Activated CD4-positive, alpha-beta T cell treated with anti-CD3 and anti-CD28 coated beads, Interleukin-10, Interleukin-2, amounts not matched to agents 100 ng/mL and 50 ng/mL, durations not matched to agents 16 hours and 8 hours (primary cell): ENCODE measurements at regions not wholly inside any gene's neighbourhood (a gene's known extent, or its start where the extent isn't known, plus 50 kb on each side); places are given as distances from the start of the nearest gene placed in this dataset.
"Not testable (repeated sequence)": the region's sequence is repeated elsewhere in the genome, so short reads cannot be mapped to it uniquely, and the experiment has no call there.

Experiments used
- DNase-seq: peaks from one replicate; pipeline ENCODE4 v3.0.0-alpha.2; 2020

GRCh38 chr1:5623399-5623798 is 368.8 kb downstream of the NPHP4 start:
- no peak for DNase-seq

DNA sequence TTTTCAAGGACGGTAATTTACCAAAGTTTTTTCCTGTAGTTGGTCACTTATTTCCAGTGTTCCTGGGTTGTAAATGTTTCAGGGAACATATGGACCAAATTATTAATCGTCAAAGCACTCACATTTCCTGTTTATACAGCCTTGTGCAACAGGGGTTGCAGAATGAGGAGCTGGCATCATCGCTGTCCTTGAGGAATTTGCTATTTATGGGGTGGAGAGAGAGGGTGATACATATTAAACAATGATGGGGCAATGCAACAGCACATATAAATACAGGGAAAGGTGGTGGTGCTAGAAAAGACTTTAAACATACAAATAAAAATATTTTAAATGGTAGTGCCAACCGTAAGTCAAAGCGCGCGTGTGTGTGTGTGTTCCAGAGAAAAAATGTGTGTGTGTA is 369.8 kb downstream of the NPHP4 start:
- no peak for DNase-seq

DNA sequence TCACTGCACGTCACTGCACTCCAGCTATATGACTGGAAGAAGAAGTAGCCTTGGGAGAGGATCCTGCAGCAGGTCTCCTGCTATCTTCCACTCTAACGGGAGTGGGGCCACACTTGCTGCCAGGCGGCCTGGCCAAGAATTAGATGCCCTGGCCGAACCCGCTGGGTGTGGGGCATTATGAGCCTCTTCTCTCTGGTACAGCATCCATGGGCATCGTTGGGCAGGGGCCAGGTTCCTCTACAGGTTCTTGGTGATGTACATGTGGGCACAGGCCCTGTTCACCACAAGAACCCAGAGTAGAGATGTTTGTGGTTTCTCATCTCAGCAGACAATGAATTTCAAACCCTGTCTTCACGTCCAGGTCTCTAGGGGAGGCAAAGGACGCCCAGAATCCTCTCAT is 370.5 kb downstream of the NPHP4 start:
- DNase-seq: no peak

DNA sequence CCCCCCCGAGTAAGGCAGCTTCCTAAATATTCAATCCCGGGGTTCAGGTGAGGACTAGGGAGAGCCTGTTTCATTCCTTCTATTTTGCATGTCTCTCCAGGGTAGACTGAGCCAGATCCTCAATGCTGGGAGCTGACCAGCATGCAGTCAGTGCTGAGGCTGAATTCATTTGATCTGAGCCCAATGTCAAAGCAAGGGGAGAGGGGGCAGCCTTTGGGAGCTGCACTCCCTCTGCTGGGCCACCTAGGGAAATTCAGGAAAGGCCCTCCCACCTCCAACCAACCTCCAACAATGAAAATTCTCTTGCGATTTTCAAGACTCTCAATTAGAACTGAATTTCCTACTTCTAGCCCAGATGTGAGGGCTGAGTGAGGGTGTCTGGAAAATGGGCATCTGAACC is 371.2 kb downstream of the NPHP4 start:
- DNase-seq: no peak

DNA sequence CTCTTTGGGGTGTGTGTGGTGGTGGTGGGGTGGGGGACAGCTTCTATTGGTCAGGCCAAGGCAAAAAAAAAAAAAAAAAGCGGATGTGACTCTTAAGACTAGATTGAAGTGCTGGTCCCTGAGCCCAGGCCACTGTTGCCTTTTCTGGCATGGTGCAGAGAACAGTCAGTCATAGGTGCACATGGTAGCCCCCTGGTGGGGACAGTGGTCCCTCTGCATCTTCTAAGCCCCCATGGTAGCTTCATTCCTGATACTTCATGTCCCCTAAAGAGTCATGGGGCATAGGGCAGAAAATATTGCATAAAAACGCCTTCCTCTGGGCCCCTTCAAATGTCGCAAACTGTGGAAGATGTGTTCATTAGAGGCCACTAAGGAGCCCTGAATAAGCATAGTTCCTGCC is 371.8 kb downstream of the NPHP4 start:
- no peak for DNase-seq

DNA sequence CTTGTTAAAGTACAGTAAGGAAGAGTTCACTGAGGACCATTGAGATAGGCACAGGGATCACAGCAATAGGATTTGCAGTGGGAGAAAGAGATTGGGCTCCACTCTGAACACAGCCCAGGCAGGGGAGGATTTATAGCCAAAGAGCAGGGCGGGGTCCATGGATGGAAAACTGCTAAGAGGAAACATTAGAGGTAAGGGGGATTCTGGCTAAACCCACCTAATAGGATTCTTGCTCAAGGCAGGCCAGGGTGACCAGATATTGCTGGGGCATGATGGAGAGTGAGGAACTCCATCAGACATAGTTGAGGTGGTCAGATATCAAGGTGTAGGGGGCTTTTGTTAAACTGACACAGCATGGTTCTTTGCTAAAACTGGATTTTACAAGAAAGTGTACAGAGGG is 372.8 kb downstream of the NPHP4 start:
- DNase-seq: no peak

DNA sequence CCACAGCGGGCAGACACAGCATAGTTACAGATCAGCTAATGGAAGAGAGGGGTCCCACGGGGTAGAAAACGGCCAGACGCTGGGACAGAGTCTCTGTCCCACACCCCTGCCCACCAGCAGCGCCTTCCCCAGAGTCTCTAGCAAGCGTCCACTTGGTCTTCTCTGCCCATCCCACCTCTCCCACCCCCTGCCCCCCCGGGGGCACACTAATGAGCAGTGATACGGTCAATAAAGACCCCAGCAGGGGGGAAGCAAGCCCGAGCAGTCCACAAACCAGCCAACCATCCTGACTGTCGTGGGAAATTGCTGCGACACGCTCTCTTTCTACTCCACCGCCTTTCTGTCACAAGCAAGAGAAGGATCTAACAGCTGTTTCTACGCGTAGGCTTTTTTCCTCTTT is 374.7 kb downstream of the NPHP4 start:
- no peak for DNase-seq

DNA sequence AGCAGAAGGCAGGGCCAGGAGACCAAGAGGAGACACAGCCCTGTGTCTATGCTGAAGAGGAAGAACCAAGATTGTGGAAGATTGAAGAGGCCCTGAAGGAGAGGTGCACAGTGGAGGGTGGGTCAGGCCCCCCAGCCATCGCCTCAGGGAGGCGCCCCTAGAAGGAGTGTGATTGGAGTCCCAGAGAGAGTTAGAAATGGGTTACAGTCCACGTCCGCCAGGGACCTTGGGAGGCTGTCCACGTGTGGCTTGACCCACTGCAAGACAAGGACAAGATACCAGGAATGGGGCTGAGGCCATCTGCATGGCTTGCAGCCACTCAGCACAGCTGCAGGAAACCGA is 375.1 kb downstream of the NPHP4 start:
- DNase-seq: no peak

GRCh38 chr1:5616366-5617178 is 375.7 kb downstream of the NPHP4 start:
- no peak for DNase-seq

DNA sequence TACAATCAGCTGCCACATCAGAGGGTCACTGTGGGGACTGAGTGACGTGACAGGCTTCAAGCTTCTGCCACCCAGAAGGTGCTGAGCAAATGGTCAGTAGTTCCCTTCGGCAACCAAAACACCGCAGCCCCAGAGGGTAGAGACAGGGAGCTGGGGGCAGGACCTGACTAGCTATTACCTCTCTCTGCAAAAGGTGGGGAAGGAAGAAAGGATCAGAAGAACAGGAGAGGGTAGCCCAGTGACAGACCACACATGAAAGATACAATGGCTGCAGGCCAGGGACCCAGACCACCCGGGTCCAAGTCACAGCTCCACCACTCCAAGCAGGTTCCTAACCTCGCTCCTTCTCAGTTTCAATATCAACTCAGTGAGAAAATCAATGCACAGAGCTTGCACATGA is 377.1 kb downstream of the NPHP4 start:
- no peak for DNase-seq

GRCh38 chr1:5613900-5614299 is 378.3 kb downstream of the NPHP4 start:
- DNase-seq: no peak

DNA sequence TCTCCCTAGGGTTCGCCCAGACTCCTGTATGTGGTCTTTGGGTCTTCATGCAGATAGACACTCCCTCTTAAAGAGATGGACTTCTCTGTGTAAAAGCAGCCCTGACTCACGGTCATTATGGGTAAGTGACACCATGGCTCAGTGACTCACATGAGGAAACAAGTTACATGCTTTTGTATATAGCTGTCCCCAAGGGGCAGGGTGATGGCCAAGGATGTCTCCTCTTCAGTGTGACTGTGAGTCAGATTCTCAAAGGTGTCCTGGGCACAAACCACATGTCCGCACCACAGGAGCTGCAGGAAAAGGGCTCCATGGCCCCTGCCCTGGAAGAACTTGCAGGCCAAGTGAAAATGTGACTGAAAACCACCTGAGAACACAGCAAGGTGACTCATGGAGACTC is 380.4 kb downstream of the NPHP4 start:
- DNase-seq: no peak

DNA sequence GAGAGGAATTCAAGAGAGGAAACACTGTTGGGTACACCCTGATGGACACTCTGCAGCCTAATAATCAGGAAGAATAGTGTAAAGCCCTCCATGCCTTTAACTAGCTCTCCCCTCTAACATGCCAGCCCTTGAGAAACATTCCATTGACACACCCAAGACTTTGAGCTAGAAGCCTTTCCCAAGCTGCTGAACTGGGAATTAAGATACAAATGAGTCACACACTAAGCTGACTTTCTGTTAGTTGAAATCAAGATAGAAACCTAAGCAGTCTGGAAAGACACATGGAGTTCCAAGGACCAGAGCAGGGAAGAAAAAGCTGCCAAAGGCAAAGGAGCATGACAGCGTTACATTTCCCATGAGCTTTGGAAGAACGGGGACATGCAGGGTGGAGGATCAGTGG is 380.8 kb downstream of the NPHP4 start:
- no peak for DNase-seq

DNA sequence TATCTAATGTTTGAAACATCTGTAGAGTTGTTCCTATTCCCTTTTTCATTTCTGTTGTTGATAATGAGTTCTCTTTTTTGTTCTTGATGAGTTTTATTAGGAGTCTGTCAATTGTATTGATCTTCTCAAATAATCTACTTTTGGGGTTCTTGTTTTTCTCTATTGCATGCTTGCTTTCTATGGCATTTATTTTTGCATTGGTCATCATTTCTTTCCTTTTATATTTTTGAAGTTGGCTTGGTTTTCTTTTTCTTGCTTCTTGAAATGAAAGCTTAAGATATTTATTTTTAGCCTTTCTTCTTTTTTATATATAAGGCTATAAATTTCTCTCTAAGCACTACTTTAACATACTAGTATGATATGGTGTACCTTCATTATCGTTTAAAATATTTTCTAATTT is 381.8 kb downstream of the NPHP4 start:
- no peak for DNase-seq

- no peak for DNase-seq
Observed at GRCh38 chr1:5603353-5604104, 388.7 kb downstream of the NPHP4 start.

- DNase-seq: not testable (repeated sequence)
Observed at GRCh38 chr1:5602718-5603117, 389.5 kb downstream of the NPHP4 start.

DNA sequence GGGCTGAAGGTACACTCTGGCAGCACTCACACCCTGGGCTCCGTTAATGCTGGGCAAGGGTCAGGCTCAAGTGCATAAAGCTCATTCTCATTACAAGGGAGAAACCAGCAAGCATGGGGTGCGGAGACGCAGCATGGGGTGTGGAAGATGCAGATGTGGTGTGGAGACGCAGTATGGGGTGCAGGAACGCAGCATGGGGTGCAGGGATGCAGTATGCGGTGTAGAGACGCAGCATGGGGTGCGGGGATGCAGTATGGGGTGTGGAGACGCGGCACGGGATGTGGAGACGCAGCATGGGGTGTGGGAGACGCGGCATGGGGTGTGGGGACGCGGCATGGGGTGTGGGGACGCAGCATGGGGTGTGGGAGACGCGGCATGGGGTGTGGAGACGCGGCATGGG is 390.7 kb downstream of the NPHP4 start:
- DNase-seq: no peak

DNA sequence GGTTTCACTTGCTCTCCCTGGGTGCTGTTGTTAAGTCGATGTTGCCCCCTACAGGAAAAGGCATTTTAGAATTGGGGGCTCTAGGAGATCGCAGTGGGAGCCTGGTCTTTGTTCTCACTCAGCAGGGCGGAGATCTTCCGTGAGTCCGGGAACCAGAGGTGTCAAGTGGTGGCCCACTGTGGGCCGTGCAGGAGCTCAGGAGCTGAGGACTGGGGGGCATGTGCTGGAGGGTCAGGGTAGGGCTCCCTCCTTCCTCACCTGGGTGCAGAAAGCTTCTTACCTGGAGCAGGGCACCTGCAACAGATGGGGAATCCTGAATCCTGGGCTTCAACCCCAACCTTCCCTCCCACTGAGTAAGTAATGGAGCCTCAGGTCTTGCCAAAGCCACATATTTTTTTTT is 392.7 kb downstream of the NPHP4 start:
- no peak for DNase-seq

DNA sequence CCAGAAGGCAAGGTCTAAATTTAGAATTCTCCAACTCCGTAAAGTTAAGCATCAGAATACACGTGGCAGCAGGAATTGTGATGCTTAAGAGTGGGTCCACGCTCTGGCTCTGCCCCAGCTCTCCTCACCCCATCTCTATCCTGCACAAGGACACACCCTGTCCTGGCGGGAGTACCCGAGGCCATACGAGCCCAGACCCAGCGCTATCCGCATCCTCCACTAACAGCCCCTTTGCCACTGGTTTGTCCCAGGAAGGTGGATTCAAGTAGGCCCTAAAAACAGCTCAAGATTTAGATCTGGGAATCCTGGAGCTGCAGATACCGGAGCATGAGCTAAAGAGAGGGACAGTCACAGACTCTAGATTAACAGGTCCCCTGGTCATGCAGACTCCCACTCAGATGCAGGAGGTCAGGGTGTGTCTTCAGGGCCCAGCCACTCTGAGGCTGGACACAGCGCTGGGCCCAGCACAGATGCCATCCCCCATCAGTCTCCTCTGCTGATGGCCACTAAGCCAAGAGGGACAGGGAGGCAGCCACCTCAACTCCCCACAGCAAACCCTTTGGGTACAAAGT is 393.3 kb downstream of the NPHP4 start:
- DNase-seq: no peak

- DNase-seq: no peak
Observed at GRCh38 chr1:5597991-5598823, 394.0 kb downstream of the NPHP4 start.

GRCh38 chr1:5597171-5597850 is 394.9 kb downstream of the NPHP4 start:
- DNase-seq: no peak

DNA sequence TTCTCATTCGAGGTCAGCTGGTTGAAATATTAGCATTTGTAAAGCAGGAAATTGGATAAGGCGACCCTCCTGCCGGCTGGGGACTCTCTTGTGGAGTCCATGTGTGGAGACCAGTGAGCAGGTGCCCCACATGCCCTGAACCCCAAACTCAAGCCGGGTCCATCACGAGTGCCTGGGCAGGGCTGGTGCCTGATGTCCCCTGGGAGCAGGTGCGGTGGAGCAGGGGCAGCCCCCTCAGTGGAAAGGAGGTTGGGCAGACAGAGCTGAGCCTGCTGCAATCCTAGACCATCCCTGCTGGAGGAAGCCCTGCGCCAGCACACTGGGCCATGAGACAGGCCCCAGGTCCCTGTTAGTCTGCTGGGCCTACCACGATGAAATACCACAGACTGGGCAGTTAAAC is 395.6 kb downstream of the NPHP4 start:
- no peak for DNase-seq
